ENCODE measurements at regions not wholly inside any gene's neighbourhood (a gene's known extent, or its start where the extent isn't known, plus 50 kb on each side); places are given as distances from the start of the nearest gene placed in this dataset.

DNA sequence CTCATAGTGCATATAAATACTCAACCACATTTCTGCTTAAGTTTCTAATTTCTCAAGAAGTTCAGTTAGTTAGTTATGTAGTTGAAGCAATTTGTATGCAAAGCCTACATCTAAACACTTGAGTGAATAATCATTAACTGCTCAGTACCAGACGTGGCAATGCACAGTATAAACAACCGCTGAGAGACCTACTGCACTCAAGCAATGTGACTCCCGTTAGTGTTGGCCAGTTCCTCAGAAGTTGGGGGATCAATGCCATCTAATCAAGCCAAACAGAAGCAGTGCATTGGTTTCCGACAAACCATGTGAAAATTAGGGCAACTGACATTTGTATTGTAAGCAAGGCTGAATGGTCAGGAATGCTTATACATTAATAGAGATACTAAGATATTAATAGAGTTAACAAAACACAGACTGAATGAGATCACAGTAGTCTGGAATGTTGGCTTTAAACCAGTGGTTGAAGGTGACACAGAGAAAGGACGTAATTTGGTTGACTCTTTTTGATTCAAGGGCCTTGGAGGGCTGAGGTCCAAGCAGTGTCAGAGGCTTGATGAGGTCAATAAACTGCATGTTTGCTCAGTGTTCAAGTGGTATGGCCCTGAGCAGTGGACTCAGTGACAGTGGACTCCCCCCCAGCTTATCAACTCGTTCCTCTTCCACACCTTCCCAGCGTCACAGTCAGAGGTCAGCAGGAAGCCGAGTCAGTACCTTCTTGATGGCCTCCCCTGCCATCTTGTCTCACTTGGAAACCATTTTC is 255.5 kb downstream of the CTH start:
- Histone ChIP-seq H3K79me2 (ENCODE audit: low read depth) (no peaks in the 10 kb centered on the region), H3K27ac (no peak overlapping the region), H3K4me1 (replicated peaks; ENCODE audit: insufficient read depth) (no peaks in the 10 kb centered on the region), H3K4me3 (no peak overlapping the region), H4K20me1 (ENCODE audit: insufficient read depth) (no peaks in the 10 kb centered on the region), H3K36me3 (ENCODE audit: low read depth) (no peaks in the 10 kb centered on the region), H2AFZ (no peak overlapping the region), H3K4me2 (no peak overlapping the region), H3F3A (ENCODE audit: insufficient read depth, low read depth) (no peaks in the 10 kb centered on the region), H3K9me3 (ENCODE audit: insufficient read depth, low read depth) (no peaks in the 10 kb centered on the region), H3K9me2 (ENCODE audit: insufficient read depth) (no peaks in the 10 kb centered on the region; the same call in 1 of the 2 replicates), H3K27me3 (ENCODE audit: insufficient read depth, low read depth) (no peaks in the 10 kb centered on the region)
- CTCF ChIA-PET: no interaction called here
- no peak for DNase-seq
- POLR2A ChIA-PET (ENCODE audit: unreplicated experiment): no interaction called here
- BruUV-seq (replicated peaks): no TSS peak
- intact Hi-C loops (cut with micrococcal nuclease; ENCODE audit: unreplicated experiment): no loop called here
- TF ChIP-seq, protein P1, sequence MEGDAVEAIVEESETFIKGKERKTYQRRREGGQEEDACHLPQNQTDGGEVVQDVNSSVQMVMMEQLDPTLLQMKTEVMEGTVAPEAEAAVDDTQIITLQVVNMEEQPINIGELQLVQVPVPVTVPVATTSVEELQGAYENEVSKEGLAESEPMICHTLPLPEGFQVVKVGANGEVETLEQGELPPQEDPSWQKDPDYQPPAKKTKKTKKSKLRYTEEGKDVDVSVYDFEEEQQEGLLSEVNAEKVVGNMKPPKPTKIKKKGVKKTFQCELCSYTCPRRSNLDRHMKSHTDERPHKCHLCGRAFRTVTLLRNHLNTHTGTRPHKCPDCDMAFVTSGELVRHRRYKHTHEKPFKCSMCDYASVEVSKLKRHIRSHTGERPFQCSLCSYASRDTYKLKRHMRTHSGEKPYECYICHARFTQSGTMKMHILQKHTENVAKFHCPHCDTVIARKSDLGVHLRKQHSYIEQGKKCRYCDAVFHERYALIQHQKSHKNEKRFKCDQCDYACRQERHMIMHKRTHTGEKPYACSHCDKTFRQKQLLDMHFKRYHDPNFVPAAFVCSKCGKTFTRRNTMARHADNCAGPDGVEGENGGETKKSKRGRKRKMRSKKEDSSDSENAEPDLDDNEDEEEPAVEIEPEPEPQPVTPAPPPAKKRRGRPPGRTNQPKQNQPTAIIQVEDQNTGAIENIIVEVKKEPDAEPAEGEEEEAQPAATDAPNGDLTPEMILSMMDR (conservative IDR thresholded peaks at IDR 0.05): no peak
- TF ChIP-seq EZH2 (IDR thresholded peaks at IDR 0.05; ENCODE audit: low read depth): no peak

DNA sequence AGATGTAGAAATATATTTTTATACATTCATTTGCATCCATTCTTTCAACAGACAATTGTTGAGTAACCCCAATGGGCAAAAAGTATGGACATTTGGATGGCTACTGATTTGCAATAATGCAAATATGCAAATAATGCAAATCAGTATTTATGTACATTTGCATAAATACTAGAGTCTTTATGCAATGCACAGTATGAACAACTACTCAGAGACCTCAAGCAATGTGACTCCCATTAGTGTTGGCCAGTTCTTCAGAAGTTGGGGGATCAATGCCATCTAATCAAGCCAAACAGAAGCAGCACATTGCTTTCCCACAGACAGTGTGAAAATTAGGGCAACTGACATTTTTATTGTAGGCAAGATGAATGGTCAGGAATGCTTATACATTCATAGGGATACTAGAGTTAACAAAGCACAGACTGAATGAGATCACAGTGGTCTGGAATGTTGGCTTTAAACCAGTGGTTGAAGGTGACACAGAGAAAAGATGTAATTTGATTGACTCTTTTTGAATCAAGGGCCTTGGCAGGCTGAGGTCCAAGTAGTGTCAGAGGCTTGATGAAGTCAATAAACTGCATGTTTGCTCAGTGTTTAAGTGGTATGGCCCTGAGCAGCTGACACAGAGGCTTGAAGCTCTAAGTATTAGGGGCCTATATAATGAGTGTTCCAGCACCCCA is 256.6 kb downstream of the CTH start:
- no TSS peak for BruUV-seq (replicated peaks)
- POLR2A ChIA-PET (ENCODE audit: unreplicated experiment): no interaction called here
- intact Hi-C loops (cut with micrococcal nuclease; ENCODE audit: unreplicated experiment): no loop called here
- H4K20me1 ChIP-seq (ENCODE audit: insufficient read depth): no peaks in the 10 kb centered on the region
- H3K79me2 ChIP-seq (ENCODE audit: low read depth): no peaks in the 10 kb centered on the region
- H3K4me1 ChIP-seq (replicated peaks; ENCODE audit: insufficient read depth): no peaks in the 10 kb centered on the region
- TF ChIP-seq, protein P1 (conservative IDR thresholded peaks at IDR 0.05): no peak
- no peak for TF ChIP-seq EZH2 (IDR thresholded peaks at IDR 0.05; ENCODE audit: low read depth)
- H3K4me2 ChIP-seq: no peak overlapping the region
- no peaks in the 10 kb centered on the region for H3K9me3 ChIP-seq (ENCODE audit: insufficient read depth, low read depth)
- no peaks in the 10 kb centered on the region; the same call in 1 of the 2 replicates for H3K9me2 ChIP-seq (ENCODE audit: insufficient read depth)
- no peaks in the 10 kb centered on the region for H3F3A ChIP-seq (ENCODE audit: insufficient read depth, low read depth)
- no peak for DNase-seq
- no peaks in the 10 kb centered on the region for H3K36me3 ChIP-seq (ENCODE audit: low read depth)
- CTCF ChIA-PET: no interaction called here
- no peak overlapping the region for H3K27ac ChIP-seq
- H3K4me3 ChIP-seq: no peak overlapping the region
- H2AFZ ChIP-seq: no peak overlapping the region
- no peaks in the 10 kb centered on the region for H3K27me3 ChIP-seq (ENCODE audit: insufficient read depth, low read depth)

DNA sequence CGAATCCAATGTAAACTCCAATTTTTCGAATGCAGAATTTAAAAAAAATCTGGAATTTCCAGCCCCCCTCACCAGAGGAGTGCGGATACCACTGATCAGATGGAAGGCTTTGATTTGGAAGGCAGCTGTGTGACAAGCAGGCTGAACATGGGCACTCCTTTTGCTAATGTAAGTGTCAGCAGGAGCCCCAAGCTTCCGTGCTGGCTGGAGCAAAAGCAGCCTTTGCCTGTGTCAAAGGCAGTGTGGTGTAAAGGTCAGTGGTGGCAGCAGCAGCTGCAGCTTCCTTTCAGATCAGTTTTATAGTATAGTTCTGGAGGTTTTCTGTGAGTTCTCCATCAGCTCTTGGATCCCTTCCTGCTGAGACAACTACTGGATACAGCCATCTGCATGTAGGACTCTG is 259.9 kb downstream of the CTH start:
- H3K27ac ChIP-seq: no peak overlapping the region
- no peak for TF ChIP-seq EZH2 (IDR thresholded peaks at IDR 0.05; ENCODE audit: low read depth)
- no peaks in the 10 kb centered on the region; the same call in 1 of the 2 replicates for H3K9me2 ChIP-seq (ENCODE audit: insufficient read depth)
- H3F3A ChIP-seq (ENCODE audit: insufficient read depth, low read depth): no peaks in the 10 kb centered on the region
- no peaks in the 10 kb centered on the region for H4K20me1 ChIP-seq (ENCODE audit: insufficient read depth)
- no TSS peak for BruUV-seq (replicated peaks)
- H3K27me3 ChIP-seq (ENCODE audit: insufficient read depth, low read depth): no peaks in the 10 kb centered on the region
- H3K79me2 ChIP-seq (ENCODE audit: low read depth): no peaks in the 10 kb centered on the region
- CTCF ChIA-PET: no interaction called here
- H3K4me1 ChIP-seq (replicated peaks; ENCODE audit: insufficient read depth): no peaks in the 10 kb centered on the region
- no peak for DNase-seq
- no peak overlapping the region for H3K4me2 ChIP-seq
- H3K9me3 ChIP-seq (ENCODE audit: insufficient read depth, low read depth): no peaks in the 10 kb centered on the region
- no peak overlapping the region for H2AFZ ChIP-seq
- H3K4me3 ChIP-seq: no peak overlapping the region
- POLR2A ChIA-PET (ENCODE audit: unreplicated experiment): no interaction called here
- H3K36me3 ChIP-seq (ENCODE audit: low read depth): no peaks in the 10 kb centered on the region
- intact Hi-C loops (cut with micrococcal nuclease; ENCODE audit: unreplicated experiment): no loop called here

All from PC-9 (cell line).